Activated naive CD8-positive, alpha-beta T cell treated with anti-CD3 and anti-CD28 coated beads for 36 hours (primary cell): ENCODE measurements at regions not wholly inside any gene's neighbourhood (a gene's known extent, or its start where the extent isn't known, plus 50 kb on each side); places are given as distances from the start of the nearest gene placed in this dataset.
A peak's percentile ranks its signal among the peaks of the same experiment; 100 is the strongest.
"Not testable (repeated sequence)": the region's sequence is repeated elsewhere in the genome, so short reads cannot be mapped to it uniquely, and the experiment has no call there.

ENCODE experiments used
- DNase-seq: peaks from one replicate; pipeline ENCODE4 v3.0.0; 2021
- H3K27ac Mint-ChIP-seq: one replicate; pipeline ENCODE4 v1.8.0; 2022; ENCODE audit warnings: mild to moderate bottlenecking, moderate library complexity, mixed read lengths
- H3K27me3 Mint-ChIP-seq: one replicate; pipeline ENCODE4 v1.8.0; 2022; ENCODE audit warnings: mild to moderate bottlenecking, mixed read lengths
- H3K36me3 Mint-ChIP-seq: one replicate; pipeline ENCODE4 v1.8.0; 2021; ENCODE audit warnings: mild to moderate bottlenecking, mixed read lengths
- H3K4me1 Mint-ChIP-seq: one replicate; pipeline ENCODE4 v1.8.0; 2021; ENCODE audit warnings: mixed read lengths
- H3K4me3 Mint-ChIP-seq: one replicate; pipeline ENCODE4 v1.8.0; 2022; ENCODE audit warnings: mild to moderate bottlenecking, moderate library complexity, mixed read lengths
- H3K9me3 Mint-ChIP-seq: one replicate; pipeline ENCODE4 v1.8.0; 2022; ENCODE audit warnings: mixed read lengths

- H3K4me3 Mint-ChIP-seq, H3K9me3 Mint-ChIP-seq, H3K4me1 Mint-ChIP-seq, H3K27me3 Mint-ChIP-seq, DNase-seq, H3K36me3 Mint-ChIP-seq, H3K27ac Mint-ChIP-seq: not testable (repeated sequence)
These were observed 58.4 kb upstream of the CSPG4 start for GRCh38 chr15:75771054-75771453.

DNA sequence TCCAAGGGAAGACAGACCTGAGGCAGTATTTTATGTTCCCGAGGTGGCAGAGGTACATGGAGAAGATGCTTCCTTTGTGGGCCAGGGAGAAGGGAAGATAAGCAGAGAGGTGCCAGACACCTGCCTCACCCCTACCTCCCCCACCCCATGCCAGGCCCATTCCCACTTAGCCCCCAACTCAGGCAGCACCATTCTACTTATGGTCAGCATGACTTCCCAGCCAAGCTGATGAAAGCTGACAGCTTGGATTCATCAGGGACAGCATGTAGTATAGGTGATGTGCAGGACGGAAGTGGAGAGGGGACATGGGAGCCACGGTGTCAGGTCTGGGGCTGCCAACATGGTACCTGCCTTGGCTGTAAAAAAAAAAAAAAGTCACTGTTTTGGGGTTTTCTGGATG, 57.5 kb upstream of the CSPG4 start:
- H3K9me3 Mint-ChIP-seq: no peaks in the 10 kb centered on the region
- H3K27ac Mint-ChIP-seq: peak overlapping the region; percentile 59
- DNase-seq: no peak
- H3K27me3 Mint-ChIP-seq: no peaks in the 10 kb centered on the region
- no peak overlapping the region for H3K4me3 Mint-ChIP-seq
- no peaks in the 10 kb centered on the region for H3K36me3 Mint-ChIP-seq
- no peaks in the 10 kb centered on the region for H3K4me1 Mint-ChIP-seq

DNA sequence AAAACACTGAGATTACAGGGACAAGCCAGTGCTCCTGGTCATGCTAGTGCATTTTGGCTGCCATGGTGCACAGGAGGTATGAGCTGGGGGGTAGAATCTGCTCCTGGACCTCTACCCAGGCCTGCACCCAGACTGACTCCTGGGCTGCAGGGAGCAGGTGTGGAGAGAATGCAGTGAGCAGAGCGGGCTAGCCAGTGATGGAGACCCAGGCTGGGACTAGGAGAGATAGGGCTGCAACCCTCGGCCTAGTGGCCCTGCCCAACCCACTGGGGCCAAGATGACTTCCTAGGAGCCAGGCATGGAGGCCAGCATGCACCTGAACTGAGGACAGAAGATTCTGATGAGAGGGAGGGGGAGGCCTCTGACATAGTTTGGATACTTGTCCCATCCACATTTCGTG, 55.9 kb upstream of the CSPG4 start:
- not testable (repeated sequence) for H3K4me3 Mint-ChIP-seq, H3K36me3 Mint-ChIP-seq, DNase-seq, H3K4me1 Mint-ChIP-seq, H3K27ac Mint-ChIP-seq, H3K27me3 Mint-ChIP-seq, H3K9me3 Mint-ChIP-seq

GRCh38 chr15:75765551-75766305, 53.1 kb upstream of the CSPG4 start:
- H3K27ac Mint-ChIP-seq, H3K36me3 Mint-ChIP-seq, H3K9me3 Mint-ChIP-seq, DNase-seq, H3K27me3 Mint-ChIP-seq, H3K4me3 Mint-ChIP-seq, H3K4me1 Mint-ChIP-seq: not testable (repeated sequence)

DNA sequence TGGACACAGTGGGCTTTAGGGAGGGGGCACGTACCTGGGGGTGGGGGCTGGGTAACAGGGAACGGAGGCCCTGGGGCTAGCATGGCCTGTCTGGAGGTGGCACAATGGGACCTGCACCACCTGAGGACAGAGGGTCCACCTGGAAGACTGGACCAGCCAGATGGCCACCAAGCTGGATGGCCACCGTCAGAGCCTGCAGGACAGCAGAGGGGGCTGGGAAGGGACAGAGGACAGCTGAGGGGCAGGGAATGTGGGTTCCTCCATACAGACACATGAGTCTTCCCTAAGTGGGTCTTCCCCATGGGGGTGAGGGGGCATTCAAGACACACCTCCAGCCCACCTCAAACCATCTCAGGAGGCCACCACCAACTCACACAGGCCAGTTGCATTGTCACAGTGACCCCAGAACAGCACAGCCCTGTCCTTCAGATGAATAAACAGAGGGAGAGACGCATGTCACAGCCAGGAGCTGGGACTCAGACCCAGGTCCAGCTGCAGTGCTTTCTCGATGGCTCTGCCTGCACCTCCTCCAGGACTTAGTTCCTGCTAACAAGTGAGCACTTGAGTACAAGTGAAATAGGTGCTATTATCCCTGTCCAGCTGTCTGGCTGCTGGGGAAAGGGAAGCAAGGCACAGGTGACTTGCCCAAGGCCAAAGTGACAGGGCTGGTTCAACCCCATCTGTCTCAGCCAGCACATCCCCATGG, 52.4 kb upstream of the CSPG4 start:
- H3K27ac Mint-ChIP-seq, H3K4me3 Mint-ChIP-seq, DNase-seq, H3K9me3 Mint-ChIP-seq, H3K4me1 Mint-ChIP-seq, H3K27me3 Mint-ChIP-seq, H3K36me3 Mint-ChIP-seq: not testable (repeated sequence)

DNA sequence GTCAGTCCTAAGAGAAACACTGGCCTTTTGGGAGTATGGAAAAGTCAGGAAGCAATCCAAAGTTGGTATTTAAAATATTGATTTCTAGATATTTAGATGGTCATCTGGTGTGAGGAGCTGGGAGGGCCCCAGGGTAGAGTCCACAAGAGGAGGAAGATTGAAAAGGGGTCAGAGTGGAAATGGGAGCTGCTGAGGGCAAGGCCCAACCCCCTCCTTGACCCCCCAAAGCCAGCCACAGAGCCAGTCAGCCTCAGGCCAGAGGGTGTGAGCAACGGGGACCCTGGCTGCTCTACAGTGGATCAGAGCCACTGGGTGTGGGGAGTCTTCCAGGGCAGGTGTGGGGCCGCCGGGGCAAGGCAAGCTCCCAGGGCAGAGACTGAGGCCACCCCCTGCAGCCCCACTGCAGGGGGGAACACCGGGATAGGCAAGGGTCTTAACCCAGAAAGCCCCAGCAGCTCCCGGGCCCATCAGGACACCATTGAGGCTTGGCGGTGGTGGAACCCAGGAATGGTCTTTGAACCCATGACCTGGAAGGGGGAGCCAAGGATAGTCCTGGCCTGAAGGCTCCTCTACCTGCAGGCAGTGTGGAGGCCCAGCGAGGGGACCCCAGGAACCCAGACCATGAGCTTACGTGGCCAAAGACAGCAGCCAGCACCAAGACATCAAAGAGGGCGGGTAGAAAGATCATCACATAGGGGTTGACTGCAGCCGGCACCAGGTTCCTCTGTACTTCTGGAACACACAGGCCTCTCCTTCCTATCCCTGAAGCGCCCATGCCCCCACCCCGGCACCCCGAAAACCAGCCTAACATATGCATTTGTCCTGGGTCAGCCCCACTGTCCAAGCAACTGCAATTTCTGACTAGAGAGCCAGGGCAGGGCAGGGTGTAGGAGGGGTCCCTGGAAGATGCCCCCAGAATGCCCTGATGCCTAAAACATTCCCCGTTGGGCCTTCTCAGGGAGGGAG, 51.3 kb upstream of the CSPG4 start:
- not testable (repeated sequence) for H3K9me3 Mint-ChIP-seq, H3K27ac Mint-ChIP-seq, H3K36me3 Mint-ChIP-seq

DNA sequence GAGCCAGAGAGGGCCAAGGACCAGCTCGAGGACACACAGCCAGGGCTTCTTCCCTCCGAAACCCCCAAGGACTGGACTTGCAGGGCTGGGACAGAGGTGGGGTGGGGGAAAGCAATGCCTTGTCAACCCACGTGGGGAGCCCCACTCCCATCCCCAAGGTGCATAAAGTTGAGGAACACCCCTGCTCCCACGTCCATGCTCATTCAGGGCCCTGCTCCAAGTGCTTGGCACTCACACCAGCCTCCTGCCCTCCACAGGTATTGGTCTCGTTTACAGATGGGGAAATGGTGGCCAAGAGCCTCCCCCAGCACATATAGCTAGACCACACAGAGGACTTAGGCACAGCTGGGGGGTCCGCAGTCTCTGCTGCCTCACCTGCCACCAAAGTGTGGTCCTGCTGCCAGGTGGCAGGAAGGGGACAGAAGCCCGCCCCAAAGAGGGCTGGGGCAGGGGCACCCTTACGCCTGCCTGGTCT, 50.5 kb upstream of the CSPG4 start:
- Mint-ChIP-seq H3K9me3 (no peaks in the 10 kb centered on the region), H3K27me3 (no peaks in the 10 kb centered on the region), H3K36me3 (no peaks in the 10 kb centered on the region), H3K4me3 (no peak overlapping the region), H3K27ac (no peak overlapping the region), H3K4me1 (peaks cover 9% of the 10 kb centered on the region)
- DNase-seq: no peak

More for the DNA sequence above, 51.3 kb upstream of the CSPG4 start:
- not testable (repeated sequence) for H3K27me3 Mint-ChIP-seq, DNase-seq, H3K4me1 Mint-ChIP-seq, H3K4me3 Mint-ChIP-seq
